COLO668 (cell line): ENCODE measurements at regions not wholly inside any gene's neighbourhood (a gene's known extent, or its start where the extent isn't known, plus 50 kb on each side); places are given as distances from the start of the nearest gene placed in this dataset.

Experiments
- DNase-seq: peaks from one replicate; lab custom pipeline; 2025; ENCODE audit not compliant: unreplicated experiment; lab: John Stamatoyannopoulos, UW

- no peak for DNase-seq
These were observed 593.2 kb downstream of the BRD1 start for GRCh38 chr22:49234459-49234858.

- DNase-seq = no peak
These were observed 594.1 kb downstream of the BRD1 start for GRCh38 chr22:49233507-49234100.

GRCh38 chr22:49232319-49233067 lies 595.2 kb downstream of the BRD1 start:
- DNase-seq = no peak

DNA sequence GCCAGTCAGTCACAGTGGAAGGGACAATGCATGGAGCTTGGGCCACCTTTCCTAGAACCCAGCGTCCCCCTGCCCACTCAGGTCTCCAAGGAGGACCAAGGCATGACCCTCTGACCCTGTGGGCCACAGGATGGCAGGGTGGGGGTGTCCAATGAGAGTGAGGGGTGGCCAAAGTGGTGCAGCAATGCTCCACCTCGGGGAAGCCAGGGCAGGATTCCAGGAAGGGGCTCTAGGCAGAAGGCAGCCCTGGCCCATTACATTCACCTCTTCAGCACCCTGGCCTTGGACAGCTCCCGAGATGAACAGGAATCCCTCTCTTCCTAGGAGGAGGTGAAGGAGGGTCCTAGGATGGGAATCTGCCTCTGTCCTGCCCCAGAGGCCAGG lies 597.5 kb downstream of the BRD1 start:
- no peak for DNase-seq

- DNase-seq = peak; percentile 33
These were observed 598.0 kb downstream of the BRD1 start for GRCh38 chr22:49229483-49230193.

- peak; percentile 15 for DNase-seq
These were observed 599.1 kb downstream of the BRD1 start for GRCh38 chr22:49228431-49229037.

DNA sequence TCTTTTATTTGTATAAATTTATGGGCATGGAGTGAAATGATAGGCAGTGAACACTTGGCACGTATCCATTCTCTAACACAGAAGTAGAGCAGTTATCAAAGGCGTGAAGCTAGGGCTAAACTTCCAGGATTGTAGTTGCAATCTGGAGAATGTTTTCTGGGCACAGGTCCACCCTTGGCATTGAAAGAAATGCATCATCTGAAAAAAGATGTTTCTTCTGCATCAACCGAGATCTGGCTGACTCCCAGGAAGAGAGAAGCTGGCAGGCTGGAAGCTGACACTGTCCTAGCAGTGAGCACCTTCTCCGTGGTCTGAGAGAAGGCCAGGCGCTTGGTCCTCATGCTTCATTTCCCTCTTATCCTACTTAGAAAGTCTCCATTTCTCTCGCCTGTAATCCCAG lies 600.0 kb downstream of the BRD1 start:
- DNase-seq = no peak

DNA sequence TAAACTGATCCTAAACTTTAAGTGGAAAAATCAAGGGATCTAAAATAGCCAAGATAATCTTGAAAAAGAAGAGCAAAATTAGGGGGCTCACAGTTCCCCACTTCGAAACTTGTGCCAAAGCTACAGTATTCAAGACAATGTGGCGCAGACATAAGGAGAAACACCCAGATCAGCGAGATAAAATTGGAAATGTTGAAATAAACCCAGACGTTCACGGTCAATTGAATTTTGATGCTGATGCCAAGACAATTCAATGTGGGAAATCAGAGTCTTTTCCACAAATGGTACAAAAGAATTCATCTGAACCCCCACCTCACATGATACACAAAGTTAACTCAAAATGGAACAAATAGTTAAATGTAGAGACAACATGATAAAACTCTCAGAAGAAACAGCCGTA lies 601.6 kb downstream of the BRD1 start:
- no peak for DNase-seq

DNA sequence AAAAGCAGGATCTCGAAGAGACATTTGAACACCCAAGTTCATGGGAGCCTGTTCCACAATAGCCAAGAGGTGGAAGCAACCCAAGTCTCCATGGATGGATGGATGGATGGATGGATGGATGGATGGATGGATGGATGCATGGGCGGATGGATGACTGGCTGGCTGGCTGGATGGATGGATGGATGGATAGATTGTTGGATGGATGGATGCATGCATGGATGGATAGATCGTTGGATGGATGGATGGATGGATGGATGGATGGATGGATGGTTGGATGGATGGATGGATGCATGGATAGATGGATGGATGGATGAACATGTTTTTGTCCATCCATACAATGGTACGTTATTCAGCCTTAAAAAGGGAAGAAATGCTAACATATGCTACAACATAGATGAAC lies 603.4 kb downstream of the BRD1 start:
- no peak for DNase-seq

DNA sequence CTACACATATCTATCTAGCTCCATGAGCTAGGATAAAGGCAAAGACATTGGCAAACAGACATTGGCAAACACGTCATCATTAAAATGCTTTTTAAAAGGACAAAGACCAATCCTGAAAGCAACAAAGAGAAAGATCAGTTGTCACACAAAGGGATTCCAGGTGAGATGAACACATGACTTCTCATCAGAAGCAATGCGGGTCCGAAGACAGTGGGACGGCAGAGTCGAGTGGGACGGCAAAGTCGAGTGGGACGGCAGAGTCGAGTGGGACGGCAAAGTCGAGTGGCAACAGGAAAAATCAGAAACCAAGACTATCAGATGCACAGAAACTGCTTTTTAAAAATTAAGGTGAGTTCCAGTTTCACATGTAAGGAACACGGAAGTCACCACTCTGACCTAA lies 609.5 kb downstream of the BRD1 start:
- DNase-seq = no peak

GRCh38 chr22:49216579-49216978 lies 611.1 kb downstream of the BRD1 start:
- DNase-seq = no peak

- DNase-seq = no peak
These were observed 611.8 kb downstream of the BRD1 start for GRCh38 chr22:49215840-49216239.

DNA sequence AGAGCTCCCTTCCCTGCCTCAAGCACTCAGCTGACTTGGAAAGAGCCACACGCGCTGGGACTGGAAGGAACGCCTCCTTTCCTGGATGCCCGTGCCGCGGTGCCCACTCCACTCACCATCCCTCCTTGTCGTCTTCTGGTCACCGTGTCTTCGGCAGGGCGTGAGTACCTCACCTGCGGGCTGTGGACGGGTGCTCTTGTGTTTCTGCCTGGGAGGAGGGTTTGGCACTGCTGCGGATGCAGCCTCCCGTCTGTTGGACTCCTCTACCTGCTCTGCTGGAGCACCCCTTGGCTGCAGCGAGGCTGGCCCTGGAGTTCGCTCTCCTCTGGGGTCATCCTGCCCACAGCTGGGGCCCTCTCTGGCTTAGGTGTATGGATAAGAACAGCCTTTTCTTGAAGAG lies 612.7 kb downstream of the BRD1 start:
- no peak for DNase-seq

GRCh38 chr22:49213731-49214352 lies 613.8 kb downstream of the BRD1 start:
- no peak for DNase-seq

- no peak for DNase-seq
These were observed 615.2 kb downstream of the BRD1 start for GRCh38 chr22:49212466-49212865.

DNA sequence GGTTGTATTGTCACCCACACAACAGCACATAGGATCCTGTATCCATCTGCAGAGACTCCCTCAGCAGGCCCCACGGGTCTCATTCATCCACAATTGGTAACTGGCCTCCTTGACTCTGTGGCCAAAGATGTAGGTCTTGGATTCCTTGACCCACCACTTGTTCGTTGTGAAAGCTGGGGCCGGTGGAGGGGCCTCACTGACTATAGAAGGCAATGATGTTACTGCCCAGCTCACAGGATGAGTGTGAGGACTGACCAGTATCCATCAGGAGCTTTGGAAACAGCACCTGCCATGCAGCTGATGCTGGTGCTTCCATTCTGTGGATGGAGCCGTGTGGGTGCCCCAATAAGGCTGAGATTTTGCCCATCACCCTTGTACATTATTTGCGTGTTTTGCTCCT lies 615.7 kb downstream of the BRD1 start:
- no peak for DNase-seq

GRCh38 chr22:49211176-49211575 lies 616.5 kb downstream of the BRD1 start:
- no peak for DNase-seq

DNA sequence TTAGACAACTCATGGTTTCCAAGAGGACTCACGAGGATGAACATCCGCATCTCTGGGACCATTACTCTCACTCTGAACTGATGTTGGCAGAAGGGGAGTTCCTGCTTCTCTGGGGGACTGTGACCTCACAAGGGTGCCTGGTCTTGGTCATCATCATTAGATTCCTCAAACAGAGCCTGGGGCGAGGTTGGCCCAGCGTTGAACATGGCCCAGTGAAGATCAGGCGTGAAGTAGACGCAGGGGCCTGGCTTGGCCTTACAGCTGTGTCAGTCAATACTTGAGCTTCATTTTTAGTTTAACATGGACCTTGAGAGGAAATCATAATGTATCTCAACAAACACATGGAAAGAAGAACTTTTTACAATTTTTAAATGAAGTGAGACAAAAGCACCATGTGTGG lies 617.1 kb downstream of the BRD1 start:
- DNase-seq = no peak

GRCh38 chr22:49209452-49210195 lies 618.0 kb downstream of the BRD1 start:
- DNase-seq = peak; percentile 95

GRCh38 chr22:49208768-49209252 lies 618.9 kb downstream of the BRD1 start:
- no peak for DNase-seq

DNA sequence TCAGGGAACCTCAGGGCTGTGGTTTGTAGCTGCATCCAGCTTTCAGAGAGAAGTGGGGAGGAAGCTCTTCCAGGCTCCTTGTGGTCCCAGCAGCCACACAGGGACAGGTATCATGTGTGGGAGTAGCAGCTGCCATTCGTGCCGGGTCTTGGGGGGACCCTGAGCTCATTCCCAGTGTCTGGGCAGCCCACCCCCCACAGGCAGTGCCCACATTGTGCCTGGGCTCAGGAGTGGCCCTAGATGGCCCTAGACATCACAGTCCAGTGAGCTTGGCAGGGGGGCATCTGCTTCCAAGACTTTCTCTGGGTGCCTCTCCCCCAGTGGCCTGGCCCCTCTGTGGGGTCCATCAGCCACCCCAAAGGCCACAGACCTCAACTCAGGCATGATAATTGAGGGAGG lies 619.7 kb downstream of the BRD1 start:
- no peak for DNase-seq
